Esophagus mucosa (tissue), 1 donor: ENCODE measurements at regions not wholly inside any gene's neighbourhood (a gene's known extent, or its start where the extent isn't known, plus 50 kb on each side); places are given as distances from the start of the nearest gene placed in this dataset.
A peak's percentile ranks its signal among the peaks of the same experiment; 100 is the strongest.

ENCODE experiments used
- ATAC-seq: fragments of 200-7000 bp; cut with Tn5 transposase; one replicate; pipeline ENCODE4 v1.9.1; 2020
- donor health status: DM: yes; HTN: yes; CAD: no.

DNA sequence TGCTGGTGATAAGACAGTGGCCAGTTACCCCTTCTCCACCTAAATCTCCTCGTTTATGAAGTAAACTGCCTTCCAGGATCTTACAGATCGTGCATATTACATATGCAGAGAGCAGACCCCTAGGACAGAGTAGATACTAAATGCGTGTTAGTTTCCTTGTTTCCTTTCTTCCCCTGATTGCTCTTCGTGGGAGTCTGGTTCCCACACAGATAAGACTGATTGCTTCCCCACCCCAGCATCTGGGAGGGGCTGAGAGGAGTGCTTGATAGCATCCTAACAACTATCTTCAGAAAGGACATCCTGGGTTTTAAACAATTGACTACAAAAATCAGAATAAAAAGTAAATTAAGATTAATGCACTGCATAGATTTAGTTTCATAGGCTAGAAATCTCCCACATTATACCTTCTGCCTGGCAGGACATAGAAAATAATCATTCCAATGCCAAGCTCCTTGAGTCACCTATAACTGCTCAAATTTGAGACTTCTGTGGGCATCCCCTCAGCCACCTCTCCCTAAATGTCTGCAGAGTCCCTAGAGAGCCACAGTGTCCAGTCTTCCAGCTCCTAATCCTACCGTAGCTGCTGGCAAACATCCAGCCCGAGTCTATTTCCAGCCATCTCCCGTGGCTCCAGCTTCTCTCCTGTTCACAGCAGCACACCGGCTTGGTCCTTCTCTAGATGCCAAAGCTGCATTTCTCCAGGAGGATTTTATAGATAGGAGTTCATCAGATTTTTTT lies 128.3 kb downstream of the LRRC30 start:
- no peak for ATAC-seq

DNA sequence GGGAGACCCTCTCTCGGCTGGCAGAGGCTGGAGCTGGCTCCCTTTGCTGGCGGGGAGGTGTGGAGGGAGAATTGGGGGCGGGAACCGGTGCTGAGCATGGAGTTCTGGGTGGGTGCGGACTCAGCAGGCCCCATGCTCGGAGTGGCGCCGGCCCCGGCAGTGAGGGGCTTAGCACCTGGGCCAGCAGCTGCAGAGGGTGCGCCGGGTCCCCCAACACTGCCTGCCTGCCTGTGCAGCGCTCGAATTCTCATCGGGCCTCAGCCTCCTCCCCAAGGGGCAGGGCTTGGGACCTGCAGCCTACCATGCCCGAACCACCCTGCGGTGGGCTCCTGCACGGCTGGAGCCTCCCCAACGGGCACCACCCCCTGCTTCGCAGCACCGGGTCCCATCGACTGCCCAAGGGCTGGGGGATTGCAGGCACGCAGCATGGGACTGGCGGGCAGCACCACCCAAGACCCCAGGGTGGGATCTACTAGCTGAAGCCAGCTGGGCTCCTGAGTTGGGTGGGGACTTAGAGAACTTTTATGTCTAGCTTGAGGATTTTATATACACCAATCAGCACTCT lies 129.8 kb downstream of the LRRC30 start:
- peak; percentile 15 for ATAC-seq

DNA sequence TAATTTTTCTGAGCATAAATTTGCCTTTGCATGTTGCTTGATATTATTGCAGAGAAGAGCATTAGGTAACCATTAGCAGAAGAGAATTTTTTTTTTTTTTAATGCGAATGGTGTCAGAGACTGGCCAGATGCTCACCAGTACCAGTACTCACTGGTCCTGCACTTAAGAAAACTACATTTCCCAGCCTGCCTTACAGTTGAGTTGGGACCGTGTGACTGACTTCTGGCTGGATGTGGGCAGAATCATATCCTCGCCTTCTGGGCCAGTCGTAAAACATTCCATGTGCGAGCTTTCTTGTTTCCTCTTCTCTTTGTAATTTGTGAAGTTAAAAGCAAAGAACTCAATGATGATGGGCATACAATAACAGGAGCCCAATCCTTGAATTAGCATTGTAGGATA lies 132.4 kb downstream of the LRRC30 start:
- ATAC-seq: no peak

DNA sequence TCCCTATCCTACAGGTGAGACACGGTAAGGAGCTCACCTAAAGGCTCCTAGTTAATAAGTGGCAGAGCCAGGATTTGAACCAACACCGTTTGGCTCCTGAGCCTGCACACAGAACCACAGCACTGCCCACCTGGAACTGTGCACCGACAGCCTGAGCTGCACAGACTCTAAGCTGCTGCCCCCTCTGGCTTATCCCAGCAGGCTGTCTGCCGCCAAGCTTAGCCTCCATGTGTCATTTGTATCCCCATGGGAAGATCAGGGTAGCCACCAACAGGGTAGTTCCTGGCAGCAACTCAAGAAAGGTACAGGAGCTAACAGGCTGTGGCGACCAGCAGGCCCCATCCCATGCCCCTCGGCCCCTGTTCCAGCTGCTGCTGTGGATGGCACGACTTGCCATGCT lies 135.7 kb downstream of the LRRC30 start:
- no peak for ATAC-seq

DNA sequence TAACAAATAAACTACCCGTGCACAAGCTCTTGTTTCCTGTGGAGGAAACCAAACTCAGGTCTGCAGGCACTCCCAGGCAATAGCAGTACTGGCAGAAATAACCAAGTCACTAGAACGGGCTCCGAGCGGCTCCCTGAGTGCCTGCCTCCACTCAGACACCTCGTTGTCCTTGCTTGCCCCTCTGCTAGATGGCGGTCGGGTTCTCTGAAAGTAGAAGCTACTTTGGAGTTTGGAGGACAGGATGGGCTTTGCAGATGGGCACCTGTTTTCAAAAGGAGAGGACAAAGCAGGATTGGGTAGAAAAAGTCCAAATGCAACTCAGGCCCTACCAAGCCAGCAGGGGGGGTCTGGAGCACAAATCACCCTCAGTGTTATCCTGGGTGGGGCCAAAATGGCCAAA lies 136.4 kb downstream of the LRRC30 start:
- ATAC-seq: no peak

DNA sequence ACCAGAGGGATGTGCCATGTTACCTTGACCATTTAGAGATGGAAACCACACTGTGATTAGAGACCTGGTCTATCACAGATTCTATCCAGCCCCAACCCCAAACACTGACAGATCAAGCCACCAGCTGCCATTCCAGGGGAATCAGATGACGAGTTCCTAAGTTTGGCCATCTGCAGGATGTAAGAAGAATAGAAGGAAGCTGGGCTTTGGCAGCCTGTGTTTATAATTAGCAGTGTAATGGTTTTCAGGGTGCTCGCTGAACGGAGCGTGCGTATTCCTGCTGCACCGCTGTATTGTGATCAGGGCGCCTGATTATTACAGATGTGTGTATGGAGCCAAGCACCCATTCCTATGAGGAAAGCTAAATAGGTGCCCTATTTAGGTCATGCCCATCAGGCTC lies 138.1 kb downstream of the LRRC30 start:
- no peak for ATAC-seq

DNA sequence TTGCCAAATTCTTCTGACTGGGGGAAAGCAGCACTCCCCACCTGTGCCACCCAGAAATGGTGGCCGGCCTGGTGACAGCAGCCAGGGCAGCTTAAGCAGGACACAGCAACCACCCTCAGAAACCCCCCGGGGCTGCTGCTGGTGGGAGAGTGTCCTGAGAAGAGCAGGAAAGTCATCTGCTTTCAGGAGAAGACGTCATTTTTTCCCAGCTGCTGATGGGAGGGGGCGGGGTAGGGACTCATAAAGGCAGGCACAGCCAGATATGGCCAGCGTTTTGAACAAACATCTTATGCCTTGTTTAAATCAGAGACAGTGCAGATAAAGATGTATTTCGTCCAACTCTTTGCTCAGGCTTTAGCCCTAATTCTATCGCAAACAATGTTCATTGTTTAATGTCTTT lies 139.5 kb downstream of the LRRC30 start:
- no peak for ATAC-seq

DNA sequence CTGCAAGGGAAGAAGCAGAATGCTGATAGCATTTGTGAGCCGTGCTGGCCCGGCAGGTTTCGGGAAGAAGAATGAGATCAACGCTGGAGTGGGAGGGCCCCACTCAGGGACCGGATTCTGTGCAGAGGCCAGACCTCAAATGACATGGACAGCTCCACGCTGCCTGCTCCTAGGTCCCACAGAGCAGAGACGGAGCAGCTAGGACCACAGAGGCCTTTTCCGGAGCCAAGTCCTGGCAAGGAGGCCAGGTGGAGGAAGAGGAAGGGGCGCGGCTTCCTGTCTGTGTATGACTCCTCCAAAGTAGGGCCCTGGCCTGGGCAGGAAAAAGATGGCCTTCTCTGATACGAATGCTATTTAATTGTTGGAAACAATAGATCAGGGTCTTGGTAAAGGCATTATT lies 139.9 kb downstream of the LRRC30 start:
- peak; percentile 75 for ATAC-seq

DNA sequence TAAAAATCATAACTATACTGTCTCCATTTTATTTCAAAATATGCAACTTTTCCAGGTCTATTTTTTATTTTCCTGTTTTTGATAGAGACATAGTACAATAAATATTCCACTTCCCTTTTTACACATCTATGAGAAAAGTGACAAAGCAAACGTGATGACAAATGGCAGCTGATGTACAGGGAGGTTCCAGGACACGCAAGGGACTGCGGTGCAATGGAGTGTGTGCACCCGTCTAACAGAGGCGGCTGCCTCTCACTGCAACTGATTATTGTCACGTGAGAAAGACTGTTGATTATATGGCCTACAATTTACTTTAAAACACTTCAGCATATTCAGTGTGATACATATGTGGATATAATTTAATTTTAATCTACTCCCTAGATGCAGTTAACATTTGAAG lies 142.6 kb downstream of the LRRC30 start:
- ATAC-seq: no peak

DNA sequence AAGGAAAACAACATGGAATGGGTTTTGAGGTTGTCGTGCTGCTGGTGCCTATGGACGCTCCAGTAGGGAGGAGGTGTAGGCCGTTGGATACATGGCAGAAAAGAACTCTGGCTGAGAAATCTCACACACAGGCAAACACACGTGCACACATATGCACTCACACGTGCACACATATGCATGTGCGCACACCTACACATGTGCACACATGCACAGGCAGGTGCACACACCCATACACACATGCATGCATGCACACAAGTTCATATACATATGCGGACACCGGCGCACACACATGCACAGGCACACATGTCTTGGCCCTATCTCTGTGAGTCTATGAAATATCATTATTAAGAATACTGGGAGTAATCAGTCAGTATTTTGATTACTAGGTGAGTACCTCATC lies 150.4 kb downstream of the LRRC30 start:
- ATAC-seq: no peak

DNA sequence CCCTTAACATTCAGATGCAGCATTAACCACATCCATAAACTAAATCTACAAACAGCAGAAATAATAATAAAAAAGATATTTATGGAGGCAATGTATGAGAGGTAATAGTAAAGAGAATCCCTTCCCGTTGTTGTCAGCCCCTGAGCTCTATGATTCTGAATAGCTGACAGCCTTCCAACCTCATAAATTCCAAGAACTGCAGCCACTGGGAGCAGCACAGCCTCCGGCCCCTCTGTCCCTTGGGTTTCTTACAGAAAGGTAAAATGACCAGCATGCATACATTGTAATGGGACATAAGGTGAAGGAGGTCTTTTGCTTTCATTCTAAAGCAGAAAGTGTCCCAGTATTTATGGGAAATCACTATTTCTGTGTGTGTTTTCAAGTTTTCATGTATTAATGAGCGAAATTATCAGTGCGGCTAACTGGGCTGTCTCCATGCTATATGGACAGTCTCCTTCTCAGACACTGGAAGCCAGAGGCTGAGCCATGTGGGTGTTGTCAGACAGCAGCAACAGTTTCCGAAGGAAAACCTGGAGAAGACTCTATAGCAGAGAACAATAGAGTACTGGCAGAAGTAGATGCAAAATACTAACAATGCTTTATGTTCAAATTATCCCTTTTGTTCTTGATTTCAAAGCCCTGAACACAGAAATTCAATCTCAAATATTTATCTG lies 151.6 kb downstream of the LRRC30 start:
- ATAC-seq: no peak

DNA sequence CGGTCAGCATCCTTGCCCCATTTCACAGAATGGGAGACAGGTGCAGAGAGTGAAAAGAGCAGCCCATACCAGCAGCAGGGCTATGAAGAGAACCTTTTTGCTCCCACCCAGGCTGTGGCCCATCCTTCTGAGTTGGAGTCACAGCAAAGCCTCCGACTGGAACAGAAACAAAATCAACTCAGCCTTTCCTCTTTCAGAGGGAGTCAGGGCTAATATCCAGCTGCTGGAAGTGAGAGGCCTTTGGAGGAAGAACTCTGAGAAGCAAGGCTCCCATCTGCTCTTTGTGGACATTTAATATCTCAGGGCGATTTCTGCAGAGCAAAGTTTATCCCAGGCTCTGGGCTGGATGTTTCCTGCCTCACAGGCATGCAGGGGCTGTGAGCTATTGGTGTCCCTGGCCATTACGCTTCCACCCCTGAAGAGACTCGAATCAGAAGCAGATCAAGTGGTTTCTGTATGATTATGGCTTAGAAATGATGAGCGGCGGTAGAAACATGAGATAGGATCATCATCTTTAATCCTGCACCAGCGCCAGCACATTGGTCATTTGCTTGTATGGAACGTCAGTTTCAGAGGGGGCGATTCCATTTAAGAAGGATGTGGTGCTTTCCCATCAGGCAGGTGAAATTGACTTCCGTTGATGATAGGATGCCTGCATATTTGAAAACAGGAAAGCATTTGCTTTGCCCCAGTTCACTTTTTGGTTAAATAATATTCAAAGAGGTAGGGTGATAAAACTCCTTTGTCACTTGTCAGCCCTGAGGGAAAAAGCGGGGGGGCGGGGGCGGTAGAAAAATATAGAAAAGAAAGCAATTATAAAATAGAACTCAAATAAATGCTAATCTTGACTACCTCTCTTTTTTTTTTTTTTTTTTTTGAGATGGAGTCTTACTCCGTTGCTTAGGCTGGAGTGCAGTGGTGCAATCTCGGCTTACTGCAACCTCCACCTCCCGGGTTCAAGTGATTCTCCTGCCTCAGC lies 152.4 kb downstream of the LRRC30 start:
- no peak for ATAC-seq

DNA sequence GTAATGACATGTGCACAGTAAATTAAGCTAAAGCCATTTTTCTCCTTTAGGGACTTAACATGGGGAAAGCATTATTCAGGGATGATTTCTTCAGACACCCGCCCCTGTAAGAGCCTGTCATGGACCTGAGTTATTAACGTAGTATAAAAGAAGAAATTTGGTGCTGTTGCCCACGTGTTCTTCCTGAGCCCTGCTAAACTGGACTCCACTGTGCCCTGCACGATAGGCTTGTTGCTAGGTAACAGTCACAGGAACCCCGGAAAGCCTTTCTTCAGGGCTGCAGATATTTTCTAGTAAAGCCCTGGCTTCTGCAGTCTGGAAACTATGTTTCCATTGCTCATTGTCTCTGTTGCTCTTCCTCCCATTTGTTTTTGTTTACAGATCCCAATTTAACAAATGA lies 157.9 kb downstream of the LRRC30 start:
- no peak for ATAC-seq

DNA sequence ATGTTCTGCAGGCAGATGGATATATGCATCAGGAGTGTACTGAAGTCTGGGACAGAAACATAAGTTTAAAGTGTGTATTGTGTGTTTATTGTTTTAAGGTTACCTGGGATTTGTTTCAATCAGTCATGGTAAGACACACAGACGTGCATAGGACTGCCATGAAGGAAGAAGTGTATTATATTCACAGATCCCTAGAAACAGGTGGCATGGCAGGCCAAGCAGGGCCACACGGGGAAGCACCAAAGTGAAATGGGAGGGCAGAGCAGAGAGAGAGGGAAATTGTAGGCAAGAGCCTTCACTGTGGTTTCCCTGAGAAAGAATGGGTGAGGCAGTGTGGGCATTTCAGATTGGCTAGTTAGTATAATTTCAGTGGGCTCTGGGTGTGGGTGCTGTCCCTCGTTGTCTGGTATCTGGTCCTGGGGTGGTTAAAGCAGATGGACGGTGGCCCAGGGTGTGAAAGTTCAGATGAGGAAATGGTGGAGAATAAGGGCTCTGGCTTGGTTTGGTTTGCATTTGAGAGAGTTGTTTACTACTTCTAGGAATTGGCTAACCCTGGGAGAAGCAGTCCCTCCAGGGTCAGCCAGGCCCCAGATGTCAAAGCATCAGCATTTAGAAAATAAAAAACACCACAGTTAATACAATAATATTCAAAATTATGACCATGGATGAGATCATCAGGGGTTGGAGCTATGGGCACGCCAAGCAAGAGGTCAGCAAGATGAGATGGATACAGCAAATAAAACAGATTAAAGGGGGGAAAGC lies 160.0 kb downstream of the LRRC30 start:
- ATAC-seq: no peak

DNA sequence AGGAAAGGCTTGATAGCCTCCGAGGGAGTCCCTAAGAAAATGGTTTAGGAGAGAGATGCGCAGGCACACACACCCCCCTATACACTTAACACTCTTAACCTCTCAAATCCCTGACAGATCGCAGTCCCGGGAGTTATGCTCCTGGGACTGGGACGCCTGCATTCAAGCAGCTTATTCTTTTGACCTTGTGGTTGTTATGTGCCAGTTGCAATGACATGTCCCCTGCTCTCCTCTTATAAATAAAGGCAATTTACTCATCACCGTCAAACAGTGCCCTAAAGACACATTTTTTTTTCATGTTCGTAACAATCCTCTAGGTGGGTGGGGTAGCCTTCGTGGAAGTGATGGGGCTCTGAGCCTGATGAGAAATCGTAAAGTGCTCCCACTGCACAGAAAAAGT lies 162.2 kb downstream of the LRRC30 start:
- no peak for ATAC-seq

DNA sequence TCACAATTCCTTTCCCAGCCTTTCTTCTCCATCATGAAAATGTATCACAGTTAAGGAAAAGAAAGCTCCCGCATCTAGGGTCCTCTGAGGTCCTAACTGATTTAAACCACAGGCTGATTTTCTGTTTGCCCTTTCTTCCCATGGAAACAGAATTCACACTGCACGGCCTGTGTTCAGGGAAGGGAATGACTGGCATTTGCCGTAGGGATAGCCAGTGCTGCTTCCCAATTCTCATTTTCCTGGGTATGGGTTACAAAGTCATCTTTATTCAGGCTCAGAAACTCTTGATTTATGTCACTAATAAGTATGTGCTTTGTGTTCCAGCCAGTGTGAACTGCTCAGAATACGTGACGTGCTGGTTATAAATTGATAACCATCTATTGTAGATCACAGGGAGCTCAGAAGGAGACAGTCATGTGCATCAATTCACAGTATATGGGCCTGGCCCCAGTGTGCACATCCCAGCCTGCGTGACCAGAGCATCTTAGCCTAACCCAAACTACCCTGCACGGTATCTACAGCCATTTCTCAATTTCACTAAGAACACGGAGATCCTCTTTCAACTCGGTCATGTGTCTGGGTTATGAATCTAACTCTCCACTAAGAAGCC lies 163.3 kb downstream of the LRRC30 start:
- no peak for ATAC-seq

DNA sequence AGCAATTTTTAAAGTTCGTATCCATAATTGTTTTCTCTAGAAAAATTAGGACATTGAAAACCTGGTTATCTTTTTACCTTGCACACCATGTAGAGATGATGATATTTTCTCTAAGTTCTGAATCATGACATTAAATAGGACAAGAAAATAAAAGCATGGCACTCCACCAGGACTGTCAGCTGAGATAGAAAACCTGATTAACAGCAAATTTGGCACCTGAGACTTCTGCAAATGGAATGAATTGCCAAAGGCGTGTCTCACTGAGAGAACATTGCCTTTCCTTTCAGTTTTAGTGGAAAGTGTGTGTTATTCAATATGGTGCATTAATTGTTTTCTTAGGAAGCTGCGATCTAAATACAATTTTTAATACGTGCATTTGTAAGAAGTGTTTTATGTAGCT lies 164.7 kb downstream of the LRRC30 start:
- ATAC-seq: no peak

DNA sequence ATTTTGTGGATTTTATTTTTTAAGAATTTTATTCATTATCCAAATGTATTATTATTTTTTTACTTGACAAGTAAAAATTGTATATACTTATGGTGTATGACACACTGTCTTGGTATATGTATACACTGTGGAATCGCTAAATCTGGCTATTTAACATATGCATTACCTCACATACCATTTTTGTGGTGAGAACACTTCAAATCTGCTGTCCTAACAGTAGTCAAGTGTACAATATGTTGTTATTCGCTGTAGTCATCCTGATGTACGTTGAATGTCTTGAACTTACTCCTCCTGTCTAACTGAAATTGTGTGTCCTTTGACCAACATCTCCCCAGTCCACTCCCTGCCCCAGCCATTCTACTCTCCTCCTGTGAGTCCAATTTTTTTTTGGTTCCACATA lies 153.2 kb upstream of the PTPRM start:
- ATAC-seq: no peak

DNA sequence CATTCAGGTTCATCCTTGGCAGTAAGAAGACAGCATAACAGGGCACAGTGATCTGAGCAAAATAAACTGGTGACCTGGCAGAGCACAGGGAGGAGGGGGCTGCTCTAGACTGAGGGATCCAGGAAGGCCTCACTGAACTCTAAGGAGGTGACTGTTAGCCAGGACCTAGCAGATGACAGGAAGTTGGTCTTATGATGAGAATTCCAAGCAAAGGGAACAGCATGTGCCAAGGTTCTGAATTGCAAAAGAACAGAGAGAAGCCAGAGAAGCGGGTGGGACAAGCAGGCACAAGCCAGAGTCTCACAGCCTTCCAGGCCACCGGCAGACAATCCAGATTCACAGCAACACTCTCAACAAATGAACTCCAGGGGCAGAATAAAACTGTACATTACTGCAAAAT lies 152.7 kb upstream of the PTPRM start:
- ATAC-seq: peak; percentile 8

DNA sequence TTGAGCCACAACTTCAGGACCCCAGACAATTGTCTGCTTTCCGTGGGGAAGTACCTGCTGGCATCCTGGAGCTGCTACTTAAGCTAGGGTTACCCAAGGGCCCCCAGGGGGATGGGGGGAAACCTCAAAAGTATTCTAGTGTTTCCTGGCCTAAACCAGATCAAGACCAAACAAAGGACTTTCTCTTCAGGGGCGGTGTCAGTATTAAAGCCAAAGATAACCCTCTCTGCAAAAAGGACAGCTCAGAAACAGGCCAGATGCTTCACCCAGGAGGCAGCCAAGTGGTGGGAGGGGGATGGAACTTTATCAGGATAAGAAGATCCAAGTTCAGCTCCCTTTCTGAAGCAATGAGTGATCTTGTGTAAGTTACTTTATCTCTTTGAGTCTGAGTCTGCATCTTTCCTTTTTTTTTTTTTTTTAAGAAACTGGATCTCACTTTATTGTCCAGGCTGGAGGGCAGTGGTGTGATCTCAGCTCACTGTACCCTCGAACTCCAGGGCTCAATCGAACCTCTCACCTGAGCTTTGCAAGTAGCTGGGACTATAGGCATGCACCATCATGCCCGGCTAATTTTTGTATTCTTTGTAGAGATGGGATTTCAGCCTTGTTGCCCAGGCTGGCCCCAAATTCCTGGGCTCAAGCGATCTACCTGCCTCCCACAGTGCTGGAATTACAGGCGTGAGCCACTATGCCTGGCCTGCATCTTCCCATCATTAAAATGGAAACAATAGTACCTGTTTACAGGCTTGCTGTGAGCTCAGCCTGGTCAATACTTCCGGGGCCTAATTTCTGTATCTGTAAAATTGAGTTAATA lies 151.8 kb upstream of the PTPRM start:
- no peak for ATAC-seq

DNA sequence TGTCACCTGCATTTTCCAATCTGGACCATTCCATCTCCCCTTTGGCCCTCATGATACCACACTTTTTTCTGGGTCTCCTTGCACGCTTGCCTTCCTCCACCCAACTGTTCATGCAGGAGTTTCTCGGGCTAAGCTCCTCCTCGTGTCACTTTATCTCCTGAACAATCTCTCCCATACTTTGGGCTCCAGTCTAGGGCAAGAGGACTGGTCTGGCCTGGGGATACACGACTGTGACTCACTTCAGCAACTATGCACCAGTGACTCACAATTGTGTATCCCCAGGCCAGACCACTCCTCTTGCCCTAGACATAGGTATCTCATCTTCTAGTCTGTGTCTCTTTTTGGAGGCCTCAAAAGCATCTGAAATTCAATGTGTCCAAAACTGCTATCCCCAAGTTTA lies 149.4 kb upstream of the PTPRM start:
- ATAC-seq: peak; percentile 33
